ENCODE measurements at regions not wholly inside any gene's neighbourhood (a gene's known extent, or its start where the extent isn't known, plus 50 kb on each side); places are given as distances from the start of the nearest gene placed in this dataset.

DNA sequence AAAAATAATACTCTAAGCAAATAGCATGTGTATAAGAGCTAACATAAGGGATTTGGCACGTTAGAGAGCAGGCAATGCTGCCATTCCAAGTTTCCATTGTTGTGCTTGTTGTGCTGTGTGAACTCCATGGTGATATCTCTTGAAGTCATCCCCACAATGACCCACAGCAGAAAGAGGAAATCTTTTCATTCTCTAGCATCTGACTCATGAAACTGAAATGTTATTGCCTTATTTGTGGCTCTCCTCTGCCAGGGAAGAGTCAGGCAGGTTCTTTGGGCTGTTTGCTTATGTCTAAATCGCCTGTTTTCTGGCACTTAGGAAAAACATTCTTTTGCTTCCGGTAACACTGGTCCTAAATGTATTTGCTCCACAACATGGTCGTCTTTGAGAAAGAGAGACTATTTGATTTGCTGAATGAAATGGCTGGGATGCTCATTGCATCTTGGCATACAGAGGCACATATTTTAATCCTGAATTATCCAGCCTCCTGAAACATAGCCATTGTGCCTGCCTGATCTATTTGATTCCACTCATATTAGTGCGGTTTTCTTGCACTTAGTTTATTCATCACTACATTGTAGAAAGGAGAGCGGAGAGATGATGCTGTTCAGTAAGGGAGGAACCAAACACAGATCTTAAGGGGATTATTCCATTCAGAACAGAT, 188.8 kb downstream of the CSNK1G3 start:
- no peaks in the 10 kb centered on the region for H3K9me3 ChIP-seq
- no peak for DNase-seq
- peak overlapping the region; percentile 1 to 17; a peak in 1 of 4 replicates for H3K4me3 ChIP-seq (ENCODE audit: low read depth in 2 of 2, low read length in 1 of 2)
- H3K36me3 ChIP-seq (replicated peaks in 1 of 2; ENCODE audit: control insufficient read depth in 1 of 2, insufficient read depth in 2 of 2, low read length in 1 of 2): no peaks in the 10 kb centered on the region
- H3K9me2 ChIP-seq: no peaks in the 10 kb centered on the region
- H3K9ac ChIP-seq: peak overlapping the region; percentile 64
- H3K79me2 ChIP-seq (ENCODE audit: insufficient read depth): no peaks in the 10 kb centered on the region
- TF ChIP-seq CHD2 (IDR thresholded peaks at IDR 0.05; ENCODE audit: low read length, partially characterized antibody): no peak
- TF ChIP-seq EP300 (IDR thresholded peaks at IDR 0.05; ENCODE audit: borderline replicate concordance in 1 of 2, low read depth in 1 of 2, low read length in 1 of 2): peak in 1 of 2 experiments; percentile 82; a peak in 2 of 4 replicates
- TF ChIP-seq RCOR1 (IDR thresholded peaks at IDR 0.05; ENCODE audit: low read length): no peak
- TF ChIP-seq TCF12 (IDR thresholded peaks at IDR 0.05): peak; percentile 83
- TF ChIP-seq NRF1 (IDR thresholded peaks at IDR 0.05; ENCODE audit: low read depth, low read length): no peak
- peak; percentile 59 for TF ChIP-seq GABPA (IDR thresholded peaks at IDR 0.05; ENCODE audit: low read depth)
- no peak for TF ChIP-seq SMC3 (IDR thresholded peaks at IDR 0.05; ENCODE audit: low read depth, low read length)
- peak; percentile 61 for TF ChIP-seq POLR2AphosphoS5 (IDR thresholded peaks at IDR 0.05; ENCODE audit: low read depth, low read length)
- peak; percentile 84; the same call in 1 of the 2 replicates for TF ChIP-seq RXRA (IDR thresholded peaks at IDR 0.05; ENCODE audit: borderline replicate concordance, low read depth)
- peak; percentile 48; the same call in 1 of the 2 replicates for TF ChIP-seq YY1 (IDR thresholded peaks at IDR 0.05; ENCODE audit: low read depth)
- TF ChIP-seq FOXM1 (IDR thresholded peaks at IDR 0.05; ENCODE audit: low read depth): peak; percentile 61; the same call in 1 of the 2 replicates
- peak; percentile 81 for TF ChIP-seq FOSL2 (IDR thresholded peaks at IDR 0.05; ENCODE audit: borderline replicate concordance, low read depth)
- TF ChIP-seq, protein P1, sequence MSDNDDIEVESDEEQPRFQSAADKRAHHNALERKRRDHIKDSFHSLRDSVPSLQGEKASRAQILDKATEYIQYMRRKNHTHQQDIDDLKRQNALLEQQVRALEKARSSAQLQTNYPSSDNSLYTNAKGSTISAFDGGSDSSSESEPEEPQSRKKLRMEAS (IDR thresholded peaks at IDR 0.05; ENCODE audit: low read depth): peak; percentile 61; the same call in 1 of the 2 replicates
- TF ChIP-seq SIN3A (IDR thresholded peaks at IDR 0.05; ENCODE audit: borderline replicate concordance, low read depth, low read length): no peak; the same call in 1 of the 2 replicates
- TF ChIP-seq, protein P2, sequence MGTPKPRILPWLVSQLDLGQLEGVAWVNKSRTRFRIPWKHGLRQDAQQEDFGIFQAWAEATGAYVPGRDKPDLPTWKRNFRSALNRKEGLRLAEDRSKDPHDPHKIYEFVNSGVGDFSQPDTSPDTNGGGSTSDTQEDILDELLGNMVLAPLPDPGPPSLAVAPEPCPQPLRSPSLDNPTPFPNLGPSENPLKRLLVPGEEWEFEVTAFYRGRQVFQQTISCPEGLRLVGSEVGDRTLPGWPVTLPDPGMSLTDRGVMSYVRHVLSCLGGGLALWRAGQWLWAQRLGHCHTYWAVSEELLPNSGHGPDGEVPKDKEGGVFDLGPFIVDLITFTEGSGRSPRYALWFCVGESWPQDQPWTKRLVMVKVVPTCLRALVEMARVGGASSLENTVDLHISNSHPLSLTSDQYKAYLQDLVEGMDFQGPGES (IDR thresholded peaks at IDR 0.05; ENCODE audit: low read depth, low read length): no peak
- peak; percentile 79 for TF ChIP-seq NFIC (IDR thresholded peaks at IDR 0.05; ENCODE audit: borderline replicate concordance)
- TF ChIP-seq ELF1 (IDR thresholded peaks at IDR 0.05): 0 out of 2 replicates have a peak, but pooled peaks have one; percentile 26
- TF ChIP-seq, protein P3, sequence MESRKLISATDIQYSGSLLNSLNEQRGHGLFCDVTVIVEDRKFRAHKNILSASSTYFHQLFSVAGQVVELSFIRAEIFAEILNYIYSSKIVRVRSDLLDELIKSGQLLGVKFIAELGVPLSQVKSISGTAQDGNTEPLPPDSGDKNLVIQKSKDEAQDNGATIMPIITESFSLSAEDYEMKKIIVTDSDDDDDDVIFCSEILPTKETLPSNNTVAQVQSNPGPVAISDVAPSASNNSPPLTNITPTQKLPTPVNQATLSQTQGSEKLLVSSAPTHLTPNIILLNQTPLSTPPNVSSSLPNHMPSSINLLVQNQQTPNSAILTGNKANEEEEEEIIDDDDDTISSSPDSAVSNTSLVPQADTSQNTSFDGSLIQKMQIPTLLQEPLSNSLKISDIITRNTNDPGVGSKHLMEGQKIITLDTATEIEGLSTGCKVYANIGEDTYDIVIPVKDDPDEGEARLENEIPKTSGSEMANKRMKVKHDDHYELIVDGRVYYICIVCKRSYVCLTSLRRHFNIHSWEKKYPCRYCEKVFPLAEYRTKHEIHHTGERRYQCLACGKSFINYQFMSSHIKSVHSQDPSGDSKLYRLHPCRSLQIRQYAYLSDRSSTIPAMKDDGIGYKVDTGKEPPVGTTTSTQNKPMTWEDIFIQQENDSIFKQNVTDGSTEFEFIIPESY (IDR thresholded peaks at IDR 0.05; ENCODE audit: borderline replicate concordance, low read depth): 0 out of 2 replicates have a peak, but pooled peaks have one; percentile 17
- peak; percentile 70 for TF ChIP-seq PBX3 (IDR thresholded peaks at IDR 0.05)
- TF ChIP-seq JUND (IDR thresholded peaks at IDR 0.05): peak; percentile 92
- TF ChIP-seq MEF2A (IDR thresholded peaks at IDR 0.05; ENCODE audit: borderline replicate concordance, low read depth): no peak
- no peak for TF ChIP-seq USF1 (IDR thresholded peaks at IDR 0.05; ENCODE audit: borderline replicate concordance, low read depth)
- peak; percentile 86; the same call in 1 of the 2 replicates for TF ChIP-seq TEAD4 (IDR thresholded peaks at IDR 0.05; ENCODE audit: borderline replicate concordance, insufficient read depth)
- H3K27me3 ChIP-seq (ENCODE audit: insufficient read depth): no peaks in the 10 kb centered on the region
- ChIA-PET CTCF (no interaction called here), POLR2A (no interaction called here)
- peaks cover 15% of the 10 kb centered on the region for H3F3A ChIP-seq (replicated peaks; ENCODE audit: insufficient read depth)
- H4K20me1 ChIP-seq (ENCODE audit: insufficient read depth): no peaks in the 10 kb centered on the region
- H3K4me1 ChIP-seq (ENCODE audit: control insufficient read depth in 1 of 2, insufficient read depth in 2 of 2, low read depth in 1 of 2, low read length in 1 of 2): peaks cover 0 to 21% of the 10 kb centered on the region in 2 experiments; a peak in 3 of 4 replicates
- peak overlapping the region; percentile 61 to 95 for H3K27ac ChIP-seq (ENCODE audit: low read depth in 2 of 2, low read length in 1 of 2)
- peak overlapping the region; percentile 56; the same call in 1 of the 2 replicates for H3K4me2 ChIP-seq
- peak overlapping the region; percentile 19; the same call in 1 of the 2 replicates for H2AFZ ChIP-seq (ENCODE audit: low read depth)
- 16% methylated on average over 6 of the region's 6 CpGs for WGBS (ENCODE audit: low lambda C conversion rate)

Data from SK-N-SH (cell line).